Esophagus squamous epithelium (tissue), 4 donors: ENCODE measurements at regions not wholly inside any gene's neighbourhood (a gene's known extent, or its start where the extent isn't known, plus 50 kb on each side); places are given as distances from the start of the nearest gene placed in this dataset.

Experiments used
- CTCF ChIP-seq, 6 experiments: fragments of 450-650 bp in 4 of 6; fragments of 200-600 bp in 2 of 6; sonication (generic) in 2 of 6; IDR thresholded peaks; one replicate each; pipeline ENCODE4 v1.5.1; 2016 to 2019; ENCODE audit warnings: antibody characterized with exemption in 6 of 6, mild to moderate bottlenecking in 4 of 6, moderate library complexity in 4 of 6
- POLR2A ChIP-seq, 4 donors: fragments of 450-650 bp; IDR thresholded peaks; one replicate each; pipeline ENCODE4 v1.6.1; 2017; ENCODE audit warnings: antibody characterized with exemption in 4 of 4, mild to moderate bottlenecking in 4 of 4, moderate library complexity in 3 of 4

- no peak for TF ChIP-seq CTCF (IDR thresholded peaks at IDR 0.05)
- TF ChIP-seq POLR2A (IDR thresholded peaks at IDR 0.05) = no peak
Observed at GRCh38 chr6:90982051-90982450, 395.2 kb upstream of the MAP3K7 start.
